CD14-positive monocyte (primary cell): ENCODE measurements at regions not wholly inside any gene's neighbourhood (a gene's known extent, or its start where the extent isn't known, plus 50 kb on each side); places are given as distances from the start of the nearest gene placed in this dataset.

Source experiments
- DNase-seq, 3 donors: peaks; one replicate each; pipeline ENCODE4 v3.0.0-alpha.2; 2011 to 2022
- H2AFZ ChIP-seq: 2 replicates; pipeline ENCODE4 v1.6.0; 2012; ENCODE audit warnings: mild to moderate bottlenecking, low read depth, low read length, inconsistent platforms; ENCODE audit not compliant: insufficient read depth, poor library complexity, severe bottlenecking
- H3K27ac ChIP-seq, 2 donors: 1 replicate in 1 of 2; 2 replicates in 1 of 2; pipeline ENCODE4 v1.5.1; 2012 to 2013; ENCODE audit warnings: low read length in 2 of 2, control low read depth in 1 of 2, inconsistent platforms in 1 of 2, low read depth in 1 of 2, mild to moderate bottlenecking in 1 of 2
- H3K27me3 ChIP-seq, 2 donors: one replicate each; pipeline versions ENCODE4 v1.6.0 to v1.6.1; 2011 to 2013; ENCODE audit warnings: low read length in 2 of 2; ENCODE audit not compliant: control insufficient read depth in 2 of 2, insufficient read depth in 2 of 2
- H3K36me3 ChIP-seq, 2 donors: replicated peaks in 1 of 2; 1 replicate in 1 of 2; 2 replicates in 1 of 2; pipeline versions ENCODE4 v1.5.1 to v1.6.1; 2012 to 2013; ENCODE audit warnings: low read length in 2 of 2, control low read depth in 1 of 2, inconsistent platforms in 1 of 2, mild to moderate bottlenecking in 1 of 2; ENCODE audit not compliant: insufficient read depth in 2 of 2, control insufficient read depth in 1 of 2
- H3K4me1 ChIP-seq, 2 donors: 1 replicate in 1 of 2; 2 replicates in 1 of 2; pipeline versions ENCODE4 v1.5.1 to v1.6.1; 2012 to 2013; ENCODE audit warnings: low read length in 2 of 2, control low read depth in 1 of 2, inconsistent platforms in 1 of 2, mild to moderate bottlenecking in 1 of 2, moderate library complexity in 1 of 2; ENCODE audit not compliant: insufficient read depth in 2 of 2, control insufficient read depth in 1 of 2
- H3K4me2 ChIP-seq: replicated peaks from 2 replicates; pipeline ENCODE3; 2012; ENCODE audit warnings: low read length, moderate library complexity, mild to moderate bottlenecking; ENCODE audit not compliant: poor library complexity, severe bottlenecking; ENCODE audit errors: extremely low read depth
- H3K4me3 ChIP-seq, 3 experiments: fragments of 200-600 bp in 1 of 3; sonication (generic) in 1 of 3; replicated peaks in 1 of 3; 1 replicate in 2 of 3; 2 replicates in 1 of 3; pipeline ENCODE4 v1.5.1; 2011 to 2013; ENCODE audit warnings: low read length in 3 of 3, mild to moderate bottlenecking in 3 of 3, control low read depth in 2 of 3, low read depth in 2 of 3, inconsistent platforms in 1 of 3, moderate library complexity in 1 of 3
- H3K79me2 ChIP-seq: 2 replicates; pipeline ENCODE4 v1.6.0; 2012; ENCODE audit warnings: mild to moderate bottlenecking, control low read depth, inconsistent platforms, low read length, moderate library complexity; ENCODE audit not compliant: insufficient read depth
- H3K9ac ChIP-seq: 2 replicates; pipeline ENCODE4 v1.6.0; 2017; ENCODE audit warnings: low read length, mild to moderate bottlenecking; ENCODE audit not compliant: insufficient read depth, poor library complexity, severe bottlenecking
- H3K9me3 ChIP-seq, 2 donors: replicated peaks in 1 of 2; 1 replicate in 1 of 2; 2 replicates in 1 of 2; pipeline versions ENCODE4 v1.5.1 to v1.6.1; 2012 to 2013; ENCODE audit warnings: low read length in 2 of 2, control low read depth in 1 of 2; ENCODE audit not compliant: control insufficient read depth in 1 of 2, insufficient read depth in 1 of 2
- H4K20me1 ChIP-seq: 2 replicates; pipeline ENCODE4 v1.6.0; 2012; ENCODE audit warnings: mild to moderate bottlenecking, low read length, control low read depth, moderate library complexity; ENCODE audit not compliant: insufficient read depth
- H3K27ac Mint-ChIP-seq, 7 donors: one replicate each; pipeline ENCODE4 v1.8.0; 2020; ENCODE audit warnings: mild to moderate bottlenecking in 7 of 7, mixed read lengths in 7 of 7, moderate library complexity in 6 of 7, inconsistent platforms in 2 of 7
- H3K27me3 Mint-ChIP-seq, 3 donors: one replicate each; pipeline ENCODE4 v1.8.0; 2021 to 2022; ENCODE audit warnings: low read depth in 3 of 3, mild to moderate bottlenecking in 3 of 3, mixed read lengths in 3 of 3, moderate library complexity in 3 of 3, inconsistent platforms in 1 of 3
- H3K36me3 Mint-ChIP-seq, 2 donors: one replicate each; pipeline ENCODE4 v1.8.0; 2020; ENCODE audit warnings: mixed read lengths in 2 of 2, inconsistent platforms in 1 of 2, mild to moderate bottlenecking in 1 of 2
- H3K4me1 Mint-ChIP-seq: one replicate; pipeline ENCODE4 v1.8.0; 2020; ENCODE audit warnings: mild to moderate bottlenecking, mixed read lengths
- H3K4me3 Mint-ChIP-seq, 2 donors: one replicate each; pipeline ENCODE4 v1.8.0; 2020; ENCODE audit warnings: mild to moderate bottlenecking in 2 of 2, mixed read lengths in 2 of 2, moderate library complexity in 1 of 2
- H3K9me3 Mint-ChIP-seq, 7 donors: one replicate each; pipeline ENCODE4 v1.8.0; 2020 to 2022; ENCODE audit warnings: mixed read lengths in 7 of 7, mild to moderate bottlenecking in 6 of 7, moderate library complexity in 6 of 7, inconsistent platforms in 2 of 7
- CTCF ChIP-seq: fragments of 200-600 bp; IDR thresholded peaks from one replicate; pipeline ENCODE4 v1.8.0; 2022; ENCODE audit warnings: antibody characterized with exemption, mild to moderate bottlenecking
- WGBS: methylation state at CpG from one replicate; pipeline ENCODE4 v1.1.5; 2013; ENCODE audit warnings: missing lambda C conversion rate; ENCODE audit not compliant: insufficient coverage; 5-methylcytosine and 5-hydroxymethylcytosine counted together
- intact Hi-C, 2 donors: fragments of 100-400 bp; cut with micrococcal nuclease; formaldehyde crosslinking; loops; one replicate each; pipeline versions ENCODE4 v1.15.0 to v1.15.1; 2023

- no peaks in the 10 kb centered on the region for H3K4me1 Mint-ChIP-seq
- DNase-seq: no peak
- Histone ChIP-seq H2AFZ (no peak overlapping the region), H3K4me1 (no peaks in the 10 kb centered on the region), H3K4me2 (no peak overlapping the region), H4K20me1 (no peaks in the 10 kb centered on the region), H3K27me3 (peaks cover 0 to 2% of the 10 kb centered on the region in 2 donors), H3K4me3 (no peak overlapping the region), H3K9me3 (no peaks in the 10 kb centered on the region), H3K9ac (no peak overlapping the region), H3K79me2 (no peaks in the 10 kb centered on the region), H3K27ac (no peak overlapping the region), H3K36me3 (no peaks in the 10 kb centered on the region)
- intact Hi-C loops: no loop called here
- H3K4me3 Mint-ChIP-seq: no peak overlapping the region
- TF ChIP-seq CTCF: no peak
- H3K9me3 Mint-ChIP-seq: peaks cover 0 to 7% (median 0%) of the 10 kb centered on the region in 7 donors
- no peak overlapping the region for H3K27ac Mint-ChIP-seq
- H3K36me3 Mint-ChIP-seq: no peaks in the 10 kb centered on the region
- WGBS: no CpG with 5 or more reads among the region's 9 CpGs
- H3K27me3 Mint-ChIP-seq: peaks cover 4 to 15% (median 12%) of the 10 kb centered on the region in 3 donors
Observed at GRCh38 chr22:49066619-49067018, 761.1 kb downstream of the BRD1 start.

DNA sequence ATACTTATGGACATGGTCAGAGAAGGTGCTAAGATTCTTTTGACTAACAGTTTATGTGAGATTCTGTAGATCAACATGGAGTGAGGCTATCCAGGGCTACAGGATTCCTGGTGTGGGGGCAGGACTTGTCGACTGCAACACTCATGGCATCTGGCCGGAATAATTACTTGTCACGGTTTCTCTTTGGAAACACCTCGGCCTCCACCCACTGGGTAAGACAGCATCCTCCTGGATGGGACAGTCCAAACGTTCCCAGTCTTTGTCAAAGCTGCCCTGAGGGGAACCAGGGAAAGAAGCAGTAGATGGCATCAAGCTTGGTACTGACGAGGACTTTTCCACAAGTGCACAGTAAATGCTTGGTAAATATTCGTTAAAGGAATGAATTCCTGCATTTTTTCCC lies 762.8 kb downstream of the BRD1 start:
- no peak overlapping the region for H3K4me3 Mint-ChIP-seq
- Histone ChIP-seq H3K79me2 (no peaks in the 10 kb centered on the region), H3K9me3 (no peaks in the 10 kb centered on the region), H2AFZ (no peak overlapping the region), H3K4me2 (no peak overlapping the region), H3K4me3 (no peak overlapping the region), H4K20me1 (no peaks in the 10 kb centered on the region), H3K27me3 (no peaks in the 10 kb centered on the region), H3K27ac (no peak overlapping the region), H3K9ac (no peak overlapping the region), H3K36me3 (no peaks in the 10 kb centered on the region), H3K4me1 (no peaks in the 10 kb centered on the region)
- no peak for DNase-seq
- intact Hi-C loops: no loop called here
- H3K36me3 Mint-ChIP-seq: no peaks in the 10 kb centered on the region
- H3K9me3 Mint-ChIP-seq: no peaks in the 10 kb centered on the region
- no peaks in the 10 kb centered on the region for H3K4me1 Mint-ChIP-seq
- H3K27ac Mint-ChIP-seq: no peak overlapping the region
- peaks cover 3 to 16% (median 12%) of the 10 kb centered on the region in 3 donors for H3K27me3 Mint-ChIP-seq
- 81% methylated on average over 6 of the region's 7 CpGs for WGBS
- TF ChIP-seq CTCF: no peak
